ENCODE measurements at regions not wholly inside any gene's neighbourhood (a gene's known extent, or its start where the extent isn't known, plus 50 kb on each side); places are given as distances from the start of the nearest gene placed in this dataset.

- TF ChIP-seq CTCF (IDR thresholded peaks at IDR 0.05) (no peak), POLR2A (IDR thresholded peaks at IDR 0.05) (no peak)
Observed at GRCh38 chr7:108697254-108697653, 127.6 kb downstream of the DNAJB9 start.

All from uterus (tissue), 2 donors.